H1 (cell line): ENCODE measurements at regions not wholly inside any gene's neighbourhood (a gene's known extent, or its start where the extent isn't known, plus 50 kb on each side); places are given as distances from the start of the nearest gene placed in this dataset.
A peak's percentile ranks its signal among the peaks of the same experiment; 100 is the strongest.

ENCODE experiments used
- CTCF ChIA-PET: fragments of 300-600 bp; sonication (Branson Sonifier 250); formaldehyde crosslinking; loops from one replicate; lab custom pipeline; 2021; ENCODE audit not compliant: partially characterized antibody; lab: Charles Lee
- POLR2A ChIA-PET: fragments of 300-600 bp; sonication (Branson Sonifier 250); formaldehyde crosslinking; loops from one replicate; lab custom pipeline; 2021; ENCODE audit warnings: inconsistent platforms; ENCODE audit not compliant: partially characterized antibody; lab: Charles Lee
- DNase-seq, 2 experiments: peaks; one replicate each; pipeline versions ENCODE4 v3.0.0 to v3.0.0-alpha.2; 2010 to 2022; ENCODE audit warnings: low spot score in 2 of 2, low read depth in 1 of 2, mixed read lengths in 1 of 2
- FAIRE-seq: peaks from 2 replicates; lab custom pipeline; 2011; peaks lifted over from hg19 to GRCh38; lab: Jason Lieb, UNC
- H2AFZ ChIP-seq: 2 replicates; pipeline ENCODE4 v1.8.1; 2012; ENCODE audit warnings: low read length, inconsistent platforms
- H2AK5ac ChIP-seq: 2 replicates; pipeline ENCODE4 v1.6.1; 2013; ENCODE audit warnings: low read depth, low read length
- H2BK120ac ChIP-seq: replicated peaks from 2 replicates; pipeline ENCODE3; 2013; ENCODE audit warnings: low read depth, low read length, inconsistent platforms
- H2BK12ac ChIP-seq: 2 replicates; pipeline ENCODE4 v1.6.1; 2013; ENCODE audit warnings: low read depth, low read length
- H2BK15ac ChIP-seq: 2 replicates; pipeline ENCODE4 v1.6.1; 2013; ENCODE audit warnings: low read length
- H2BK20ac ChIP-seq: 2 replicates; pipeline ENCODE4 v1.6.1; 2013; ENCODE audit warnings: low read length
- H2BK5ac ChIP-seq: 2 replicates; pipeline ENCODE4 v1.6.1; 2013; ENCODE audit warnings: low read depth, low read length
- H3K14ac ChIP-seq: 2 replicates; pipeline ENCODE4 v1.6.1; 2013; ENCODE audit warnings: inconsistent platforms; ENCODE audit not compliant: insufficient read length
- H3K18ac ChIP-seq: 2 replicates; pipeline ENCODE4 v1.6.1; 2013; ENCODE audit warnings: low read length; ENCODE audit errors: extremely low read depth
- H3K23ac ChIP-seq: 2 replicates; pipeline ENCODE4 v1.6.1; 2013; ENCODE audit warnings: inconsistent platforms; ENCODE audit not compliant: insufficient read length
- H3K23me2 ChIP-seq: 2 replicates; pipeline ENCODE4 v1.6.1; 2013; ENCODE audit warnings: low read depth, low read length
- H3K27ac ChIP-seq: 2 replicates; pipeline ENCODE4 v1.6.1; 2011; ENCODE audit warnings: low read depth, low read length, inconsistent platforms
- H3K27me3 ChIP-seq, 4 experiments: replicated peaks in 1 of 4; 1 replicate in 1 of 4; 2 replicates in 3 of 4; pipeline versions ENCODE4 v1.6.1 to v1.8.1; 2011 to 2013; ENCODE audit warnings: low read length in 3 of 4, mild to moderate bottlenecking in 3 of 4, inconsistent platforms in 2 of 4, mixed read lengths in 2 of 4, moderate library complexity in 1 of 4; ENCODE audit not compliant: control insufficient read depth in 3 of 4, insufficient read depth in 3 of 4; ENCODE audit errors: extremely low read depth in 1 of 4
- H3K36me3 ChIP-seq, 4 experiments: 2 replicates each; pipeline versions ENCODE4 v1.6.1 to v1.8.1; 2011 to 2013; ENCODE audit warnings: mild to moderate bottlenecking in 4 of 4, low read length in 3 of 4, moderate library complexity in 2 of 4, control low read depth in 1 of 4, inconsistent platforms in 1 of 4; ENCODE audit not compliant: insufficient read depth in 4 of 4, control insufficient read depth in 2 of 4
- H3K4ac ChIP-seq: replicated peaks from 2 replicates; pipeline ENCODE3; 2013; ENCODE audit warnings: low read length, low read depth, mixed read lengths, inconsistent platforms; ENCODE audit not compliant: insufficient read length
- H3K4me1 ChIP-seq, 4 experiments: replicated peaks in 1 of 4; 1 replicate in 1 of 4; 2 replicates in 3 of 4; pipeline versions ENCODE4 v1.6.1 to v1.8.1; 2011 to 2013; ENCODE audit warnings: low read length in 3 of 4, inconsistent platforms in 2 of 4, mixed read lengths in 1 of 4; ENCODE audit not compliant: insufficient read depth in 4 of 4, control insufficient read depth in 3 of 4
- H3K4me2 ChIP-seq, 2 experiments: 2 replicates each; pipeline versions ENCODE4 v1.6.1 to v1.8.1; 2011 to 2013; ENCODE audit warnings: low read depth in 2 of 2, low read length in 2 of 2, control low read depth in 1 of 2, inconsistent platforms in 1 of 2, mild to moderate bottlenecking in 1 of 2; ENCODE audit not compliant: insufficient read depth in 1 of 2
- H3K4me3 ChIP-seq, 4 experiments: fragments of 200-600, 300-600 bp in 1 of 4; sonication (generic), shearing (Covaris generic), sonication (Bioruptor Twin) in 1 of 4; 2 replicates each; pipeline versions ENCODE4 v1.5.1 to v1.8.1; 2011 to 2016; ENCODE audit warnings: low read length in 4 of 4, low read depth in 3 of 4, control low read depth in 2 of 4, inconsistent platforms in 2 of 4, mild to moderate bottlenecking in 2 of 4, mixed read lengths in 1 of 4, moderate library complexity in 1 of 4; ENCODE audit not compliant: insufficient read depth in 2 of 4; ENCODE audit errors: extremely low read depth in 1 of 4
- H3K56ac ChIP-seq: replicated peaks from 2 replicates; pipeline ENCODE3; 2013; ENCODE audit warnings: low read depth, mild to moderate bottlenecking, mixed read lengths, low read length, inconsistent platforms; ENCODE audit not compliant: insufficient read length
- H3K79me1 ChIP-seq: 2 replicates; pipeline ENCODE4 v1.6.1; 2013; ENCODE audit warnings: low read depth, low read length, control low read depth
- H3K79me2 ChIP-seq, 2 experiments: 2 replicates each; pipeline versions ENCODE4 v1.6.1 to v1.8.1; 2012 to 2013; ENCODE audit warnings: low read length in 2 of 2, mild to moderate bottlenecking in 2 of 2, inconsistent platforms in 1 of 2; ENCODE audit not compliant: insufficient read depth in 2 of 2, control insufficient read depth in 1 of 2
- H3K9ac ChIP-seq, 4 experiments: replicated peaks in 1 of 4; 1 replicate in 1 of 4; 2 replicates in 3 of 4; pipeline versions ENCODE4 v1.6.1 to v1.8.1; 2011 to 2013; ENCODE audit warnings: low read depth in 3 of 4, low read length in 3 of 4, control low read depth in 2 of 4, mild to moderate bottlenecking in 2 of 4, moderate library complexity in 2 of 4, inconsistent platforms in 1 of 4; ENCODE audit errors: extremely low read depth in 1 of 4
- H3K9me3 ChIP-seq, 2 experiments: 2 replicates each; pipeline versions ENCODE4 v1.6.1 to v1.8.1; 2012 to 2013; ENCODE audit warnings: mild to moderate bottlenecking in 2 of 2, moderate library complexity in 2 of 2, control low read depth in 1 of 2, inconsistent platforms in 1 of 2, low read depth in 1 of 2, low read length in 1 of 2, mixed read lengths in 1 of 2; ENCODE audit not compliant: insufficient read depth in 2 of 2
- H4K20me1 ChIP-seq, 2 experiments: replicated peaks in 1 of 2; 2 replicates each; pipeline versions ENCODE3 to v1.8.1; 2011 to 2013; ENCODE audit warnings: inconsistent platforms in 2 of 2, low read length in 2 of 2, mild to moderate bottlenecking in 1 of 2; ENCODE audit not compliant: insufficient read depth in 2 of 2, control insufficient read depth in 1 of 2
- H4K5ac ChIP-seq: 2 replicates; pipeline ENCODE4 v1.6.1; 2013; ENCODE audit warnings: low read length, low read depth, mixed read lengths, inconsistent platforms; ENCODE audit not compliant: insufficient read length
- H4K8ac ChIP-seq: 2 replicates; pipeline ENCODE4 v1.8.0; 2013; ENCODE audit warnings: mild to moderate bottlenecking, moderate library complexity, low read length, inconsistent platforms; ENCODE audit not compliant: insufficient read depth; ENCODE audit errors: extremely low read depth
- H4K91ac ChIP-seq: replicated peaks from 2 replicates; pipeline ENCODE3; 2013; ENCODE audit warnings: low read length, mixed read lengths, inconsistent platforms; ENCODE audit not compliant: insufficient read length
- CBX8 ChIP-seq: fragments of 300-800, 300-1000 bp; sonication (generic); IDR thresholded peaks from 2 replicates; pipeline ENCODE4 v1.7.1; 2016; ENCODE audit warnings: low read depth, low read length, borderline replicate concordance
- EP300 ChIP-seq, 2 experiments: IDR thresholded peaks; 1 replicate in 1 of 2; 2 replicates in 1 of 2; pipeline ENCODE4 v1.6.1; 2011 to 2012; ENCODE audit warnings: low read depth in 2 of 2, low read length in 2 of 2, mild to moderate bottlenecking in 2 of 2, borderline replicate concordance in 1 of 2, inconsistent platforms in 1 of 2, moderate library complexity in 1 of 2
- GTF2F1 ChIP-seq: IDR thresholded peaks from 2 replicates; pipeline ENCODE4 v1.6.1; 2012; ENCODE audit warnings: low read depth, low read length, improper control_type of control experiment, borderline replicate concordance
- HDAC2 ChIP-seq, 2 experiments: fragments of 300-600 bp in 1 of 2; sonication (generic) in 1 of 2; IDR thresholded peaks; 2 replicates each; pipeline ENCODE4 v1.6.1; 2011 to 2012; ENCODE audit warnings: low read depth in 2 of 2, low read length in 2 of 2, mild to moderate bottlenecking in 2 of 2, moderate library complexity in 2 of 2, borderline replicate concordance in 1 of 2, inconsistent platforms in 1 of 2
- HDAC6 ChIP-seq: IDR thresholded peaks from one replicate; pipeline ENCODE4 v1.7.1; 2012; ENCODE audit warnings: low read depth, mild to moderate bottlenecking, inconsistent platforms, low read length, moderate library complexity
- POLR2AphosphoS5 ChIP-seq: IDR thresholded peaks from 2 replicates; pipeline ENCODE4 v1.6.1; 2011; ENCODE audit warnings: low read depth, low read length
- SAP30 ChIP-seq: fragments of 300-600 bp; sonication (generic); IDR thresholded peaks from 2 replicates; pipeline ENCODE4 v1.7.1; 2012; ENCODE audit warnings: low read length, moderate library complexity, mild to moderate bottlenecking, inconsistent platforms; ENCODE audit not compliant: insufficient read depth, insufficient replicate concordance
- SP4 ChIP-seq: IDR thresholded peaks from 2 replicates; pipeline ENCODE4 v1.6.1; 2012; ENCODE audit warnings: low read length, inconsistent platforms
- YY1 ChIP-seq: IDR thresholded peaks from 2 replicates; pipeline ENCODE4 v1.6.1; 2011; ENCODE audit warnings: low read depth, mild to moderate bottlenecking, low read length
- ZNF274 ChIP-seq: IDR thresholded peaks from 2 replicates; pipeline ENCODE4 v1.7.0; 2012; ENCODE audit warnings: low read length, borderline replicate concordance; ENCODE audit errors: extremely low read depth
- WGBS, 2 experiments: shearing (Covaris generic) in 1 of 2; methylation state at CpG; one replicate each; pipeline versions ENCODE4 v1.1.6 to v1.1.7; 2013 to 2015; ENCODE audit warnings: low lambda C conversion rate in 2 of 2, mixed read lengths in 2 of 2, inconsistent platforms in 1 of 2, low coverage in 1 of 2, missing lambda C conversion rate in 1 of 2; ENCODE audit not compliant: insufficient replicate concordance in 2 of 2, insufficient coverage in 1 of 2, insufficient read length in 1 of 2; ENCODE audit errors: extremely low coverage in 1 of 2, missing lambda C conversion rate in 1 of 2; 5-methylcytosine and 5-hydroxymethylcytosine counted together
- TF ChIP-seq, protein P1 (sequence below), 3 experiments: IDR thresholded peaks; 1 replicate in 2 of 3; 2 replicates in 1 of 3; pipeline versions ENCODE4 v1.5.1 to v1.6.1; 2011; ENCODE audit warnings: low read length in 3 of 3, mild to moderate bottlenecking in 3 of 3, inconsistent platforms in 2 of 3, low read depth in 1 of 3, moderate library complexity in 1 of 3; ENCODE audit not compliant: insufficient read depth in 1 of 3; ENCODE audit errors: control extremely low read depth in 1 of 3

DNA sequence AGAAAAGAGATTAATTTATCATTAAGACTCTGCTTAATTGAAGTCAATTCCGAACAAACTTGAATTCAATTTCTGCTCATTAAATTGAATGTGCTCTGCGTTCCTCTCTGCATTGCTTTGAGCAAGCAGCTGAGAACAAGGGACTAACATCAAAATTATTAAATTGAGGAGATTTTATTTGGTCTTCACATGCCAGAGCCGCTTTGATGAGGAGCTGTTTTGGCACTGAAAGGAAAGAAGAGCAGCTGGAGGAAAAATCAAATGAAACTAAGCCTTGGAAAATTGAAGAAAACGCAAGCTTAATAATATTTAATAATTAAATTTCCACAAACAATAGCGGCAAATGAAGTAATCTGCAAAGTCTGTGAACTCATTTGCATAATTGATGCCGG is 222.0 kb upstream of the PKN2 start:
- no peak overlapping the region for H2BK12ac ChIP-seq
- H4K91ac ChIP-seq = no peak overlapping the region
- no peak for DNase-seq
- no peak overlapping the region for H3K56ac ChIP-seq
- H3K4ac ChIP-seq = no peak overlapping the region
- no peak overlapping the region for H3K14ac ChIP-seq
- POLR2A ChIA-PET = interaction anchor here (1.6 to 2.1 kb wide), 2 partner anchors 10 to 12 kb away, joined by 4 to 8 read pairs; no protein-coding TSS in a partner anchor
- no peaks in the 10 kb centered on the region for H3K79me2 ChIP-seq
- H4K5ac ChIP-seq = no peak overlapping the region
- H2BK5ac ChIP-seq = no peak overlapping the region
- H3K9me3 ChIP-seq = peaks cover 0 to 4% of the 10 kb centered on the region in 2 experiments; a peak in 2 of 4 replicates
- no peak overlapping the region for H2BK20ac ChIP-seq
- no peak overlapping the region for H2AK5ac ChIP-seq
- peak overlapping the region; percentile 73 to 84 for H3K4me2 ChIP-seq
- H3K27ac ChIP-seq = no peak overlapping the region
- H3K23me2 ChIP-seq = peaks cover 5% of the 10 kb centered on the region
- H4K20me1 ChIP-seq = peaks cover 0 to 4% of the 10 kb centered on the region in 2 experiments
- no peaks in the 10 kb centered on the region for H3K27me3 ChIP-seq
- no peak overlapping the region for H4K8ac ChIP-seq
- H2AFZ ChIP-seq = peak overlapping the region; percentile 34; the same call in 1 of the 2 replicates
- no peak overlapping the region for H3K23ac ChIP-seq
- CTCF ChIA-PET = interaction anchor here (1.6 kb wide), 1 partner anchor 12 kb away, joined by 6 read pairs; no protein-coding TSS in a partner anchor
- no peaks in the 10 kb centered on the region for H3K36me3 ChIP-seq
- no peak overlapping the region for H3K18ac ChIP-seq
- WGBS, 2 experiments = 45% methylated on average over 6 of the region's 6 CpGs; no CpG with 5 or more reads in 1 of the 2 experiments
- H2BK120ac ChIP-seq = no peak overlapping the region
- H3K4me3 ChIP-seq = peak overlapping the region; percentile 32 to 70 (median 48)
- peaks cover 0 to 5% (median 1%) of the 10 kb centered on the region in 4 experiments; a peak in 3 of 7 replicates for H3K4me1 ChIP-seq
- no peaks in the 10 kb centered on the region for H3K79me1 ChIP-seq
- FAIRE-seq = no peak
- H3K9ac ChIP-seq = no peak overlapping the region
- H2BK15ac ChIP-seq = no peak overlapping the region
- TF ChIP-seq SP4 = no peak
- TF ChIP-seq HDAC2 (IDR thresholded peaks at IDR 0.05; ENCODE audit: borderline replicate concordance in 1 of 2, low read depth in 2 of 2, low read length in 2 of 2) = no peak
- no peak for TF ChIP-seq GTF2F1
- TF ChIP-seq CBX8 = no peak
- no peak for TF ChIP-seq POLR2AphosphoS5
- TF ChIP-seq ZNF274 = no peak
- no peak for TF ChIP-seq SAP30
- TF ChIP-seq YY1 = no peak
- no peak for TF ChIP-seq EP300 (IDR thresholded peaks at IDR 0.05; ENCODE audit: borderline replicate concordance in 1 of 2, low read depth in 2 of 2, low read length in 2 of 2)
- no peak for TF ChIP-seq HDAC6
- TF ChIP-seq, protein P1, sequence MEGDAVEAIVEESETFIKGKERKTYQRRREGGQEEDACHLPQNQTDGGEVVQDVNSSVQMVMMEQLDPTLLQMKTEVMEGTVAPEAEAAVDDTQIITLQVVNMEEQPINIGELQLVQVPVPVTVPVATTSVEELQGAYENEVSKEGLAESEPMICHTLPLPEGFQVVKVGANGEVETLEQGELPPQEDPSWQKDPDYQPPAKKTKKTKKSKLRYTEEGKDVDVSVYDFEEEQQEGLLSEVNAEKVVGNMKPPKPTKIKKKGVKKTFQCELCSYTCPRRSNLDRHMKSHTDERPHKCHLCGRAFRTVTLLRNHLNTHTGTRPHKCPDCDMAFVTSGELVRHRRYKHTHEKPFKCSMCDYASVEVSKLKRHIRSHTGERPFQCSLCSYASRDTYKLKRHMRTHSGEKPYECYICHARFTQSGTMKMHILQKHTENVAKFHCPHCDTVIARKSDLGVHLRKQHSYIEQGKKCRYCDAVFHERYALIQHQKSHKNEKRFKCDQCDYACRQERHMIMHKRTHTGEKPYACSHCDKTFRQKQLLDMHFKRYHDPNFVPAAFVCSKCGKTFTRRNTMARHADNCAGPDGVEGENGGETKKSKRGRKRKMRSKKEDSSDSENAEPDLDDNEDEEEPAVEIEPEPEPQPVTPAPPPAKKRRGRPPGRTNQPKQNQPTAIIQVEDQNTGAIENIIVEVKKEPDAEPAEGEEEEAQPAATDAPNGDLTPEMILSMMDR (IDR thresholded peaks at IDR 0.05; ENCODE audit: control extremely low read depth in 1 of 3, insufficient read depth in 1 of 3, low read depth in 1 of 3, low read length in 3 of 3) = no peak
